ENCODE measurements at regions not wholly inside any gene's neighbourhood (a gene's known extent, or its start where the extent isn't known, plus 50 kb on each side); places are given as distances from the start of the nearest gene placed in this dataset.

DNA sequence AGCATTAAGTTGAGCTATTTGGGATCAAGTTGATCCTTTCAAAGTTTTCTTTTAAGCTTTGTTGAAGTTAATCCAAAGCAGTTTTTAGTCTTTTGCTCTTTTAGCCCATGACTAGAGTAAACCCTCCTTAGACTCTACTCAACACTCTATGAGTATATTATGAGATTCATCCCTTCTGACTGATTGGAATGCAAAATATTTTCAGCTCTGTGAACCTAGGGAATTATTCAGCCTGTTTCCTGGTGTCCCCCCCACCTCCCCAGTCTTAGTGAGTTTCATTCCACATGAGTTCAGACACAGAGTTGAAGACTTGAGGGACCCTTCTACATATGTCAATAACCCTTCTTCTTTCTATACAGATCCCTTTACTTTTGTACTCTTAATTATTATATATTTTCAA is 413.7 kb downstream of the RFPL4B start:
- no peak for DNase-seq (ENCODE audit: low read depth)
- TF ChIP-seq, protein P1, sequence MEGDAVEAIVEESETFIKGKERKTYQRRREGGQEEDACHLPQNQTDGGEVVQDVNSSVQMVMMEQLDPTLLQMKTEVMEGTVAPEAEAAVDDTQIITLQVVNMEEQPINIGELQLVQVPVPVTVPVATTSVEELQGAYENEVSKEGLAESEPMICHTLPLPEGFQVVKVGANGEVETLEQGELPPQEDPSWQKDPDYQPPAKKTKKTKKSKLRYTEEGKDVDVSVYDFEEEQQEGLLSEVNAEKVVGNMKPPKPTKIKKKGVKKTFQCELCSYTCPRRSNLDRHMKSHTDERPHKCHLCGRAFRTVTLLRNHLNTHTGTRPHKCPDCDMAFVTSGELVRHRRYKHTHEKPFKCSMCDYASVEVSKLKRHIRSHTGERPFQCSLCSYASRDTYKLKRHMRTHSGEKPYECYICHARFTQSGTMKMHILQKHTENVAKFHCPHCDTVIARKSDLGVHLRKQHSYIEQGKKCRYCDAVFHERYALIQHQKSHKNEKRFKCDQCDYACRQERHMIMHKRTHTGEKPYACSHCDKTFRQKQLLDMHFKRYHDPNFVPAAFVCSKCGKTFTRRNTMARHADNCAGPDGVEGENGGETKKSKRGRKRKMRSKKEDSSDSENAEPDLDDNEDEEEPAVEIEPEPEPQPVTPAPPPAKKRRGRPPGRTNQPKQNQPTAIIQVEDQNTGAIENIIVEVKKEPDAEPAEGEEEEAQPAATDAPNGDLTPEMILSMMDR (conservative IDR thresholded peaks at IDR 0.05; ENCODE audit: low read depth, low read length), result no peak
- H3K4me3 ChIP-seq (ENCODE audit: low read length), result no peak overlapping the region

DNA sequence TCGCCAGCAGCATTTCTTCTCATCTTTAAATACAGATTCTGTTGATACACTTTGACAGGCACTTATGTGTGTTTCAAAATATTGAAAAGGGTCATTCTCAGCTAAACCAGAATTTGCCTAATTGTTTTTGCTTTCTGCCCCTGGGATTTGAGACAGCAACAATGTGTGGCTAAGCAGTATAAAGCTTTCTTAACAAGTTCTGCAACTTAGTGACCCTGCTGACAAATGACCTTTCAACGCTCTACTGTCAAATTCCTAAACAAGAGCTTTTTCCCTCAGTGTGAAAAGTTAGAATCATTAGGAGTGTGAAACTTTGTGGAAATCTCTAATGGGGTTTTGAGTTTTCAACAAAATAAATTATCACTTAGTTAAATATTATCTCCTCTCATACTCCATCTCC is 414.6 kb downstream of the RFPL4B start:
- no peak overlapping the region for H3K4me3 ChIP-seq (ENCODE audit: low read length)
- DNase-seq (ENCODE audit: low read depth), result no peak
- TF ChIP-seq, protein P1 (conservative IDR thresholded peaks at IDR 0.05; ENCODE audit: low read depth, low read length), result no peak

DNA sequence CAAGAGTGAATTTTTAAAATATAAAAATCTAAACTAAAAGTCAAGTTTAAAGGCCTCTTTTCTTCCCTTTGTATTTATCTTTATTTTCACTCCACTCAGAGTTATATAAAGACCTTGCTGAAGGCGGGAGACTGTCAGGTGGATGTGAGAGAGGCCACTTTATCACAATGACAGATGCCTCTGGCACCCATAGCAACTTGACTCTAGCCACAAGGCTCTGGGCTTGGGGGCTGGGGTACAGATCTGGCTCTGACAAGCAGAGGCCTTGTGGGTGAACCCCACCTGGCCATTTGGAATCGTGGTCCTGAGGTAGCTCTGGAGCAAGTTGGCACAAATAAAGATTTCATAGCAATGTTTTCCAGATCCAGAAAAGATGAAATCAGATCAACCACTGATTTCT is 417.2 kb downstream of the RFPL4B start:
- TF ChIP-seq, protein P1 (conservative IDR thresholded peaks at IDR 0.05; ENCODE audit: low read depth, low read length), result no peak

DNA sequence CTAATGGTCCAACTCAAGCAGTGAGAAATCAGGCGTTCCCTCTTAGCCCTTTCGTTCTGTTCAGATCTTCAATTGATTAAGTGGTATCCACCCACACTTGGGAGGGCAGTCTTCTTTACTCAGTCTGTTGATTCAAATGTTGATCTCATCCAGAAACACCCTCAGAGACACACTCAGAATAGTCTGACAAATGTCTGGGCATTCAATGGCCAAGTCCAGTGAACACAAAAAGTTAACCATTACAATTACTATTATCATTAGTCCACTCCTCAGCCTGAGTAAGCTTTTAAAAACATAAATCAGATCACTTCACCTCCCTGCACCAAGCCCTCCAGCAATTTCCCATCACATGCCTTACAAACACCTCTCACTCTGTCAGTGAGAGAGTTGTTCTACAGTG is 423.2 kb downstream of the RFPL4B start:
- no peak overlapping the region for H3K4me3 ChIP-seq (ENCODE audit: low read length)
- TF ChIP-seq, protein P1 (conservative IDR thresholded peaks at IDR 0.05; ENCODE audit: low read depth, low read length), result no peak
- no peak for DNase-seq (ENCODE audit: low read depth)

More for the DNA sequence above, 417.2 kb downstream of the RFPL4B start:
- no peak overlapping the region for H3K4me3 ChIP-seq (ENCODE audit: low read length)
- DNase-seq (ENCODE audit: low read depth), result no peak

DNA sequence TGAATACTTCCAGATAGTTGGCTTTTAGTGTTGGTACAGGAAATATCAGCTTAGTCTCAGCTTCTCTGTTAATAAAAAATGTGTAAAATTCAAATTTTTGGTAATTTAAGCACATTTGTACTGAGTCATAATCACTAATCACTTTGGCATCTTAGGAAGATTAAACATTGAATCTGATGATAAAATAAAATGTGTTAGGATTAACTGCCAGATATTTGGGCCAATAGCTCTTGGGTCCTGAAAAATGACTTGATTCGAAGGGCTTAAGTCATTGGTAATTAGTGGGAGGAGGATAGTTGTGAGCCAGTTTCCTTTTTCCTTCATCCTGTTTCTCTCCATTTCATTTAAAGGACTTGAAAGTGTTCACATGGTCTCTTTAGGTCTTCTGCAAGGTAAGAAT is 426.1 kb downstream of the RFPL4B start:
- no peak overlapping the region for H3K4me3 ChIP-seq (ENCODE audit: low read length)
- peak; percentile 88 for DNase-seq (ENCODE audit: low read depth)
- TF ChIP-seq, protein P1 (conservative IDR thresholded peaks at IDR 0.05; ENCODE audit: low read depth, low read length), result no peak

DNA sequence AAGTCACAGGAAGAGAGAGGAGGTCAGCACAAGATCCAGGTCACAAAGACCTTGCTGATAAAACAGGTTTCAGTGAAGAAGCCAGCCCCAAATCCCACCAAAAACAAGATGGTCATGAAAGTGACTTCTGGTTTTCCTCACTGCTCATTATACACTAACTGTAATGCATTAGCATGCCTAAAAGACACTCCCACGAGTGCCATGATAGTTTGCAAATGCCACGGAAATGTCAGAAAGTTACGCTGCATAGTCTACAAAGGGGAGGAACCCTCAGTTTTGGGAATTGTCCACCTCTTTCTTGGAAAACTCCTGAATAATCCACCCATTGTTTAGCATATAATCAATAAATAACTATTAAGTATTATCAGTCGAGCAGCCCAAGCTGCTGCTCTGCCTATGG is 427.2 kb downstream of the RFPL4B start:
- TF ChIP-seq, protein P1 (conservative IDR thresholded peaks at IDR 0.05; ENCODE audit: low read depth, low read length), result no peak
- DNase-seq (ENCODE audit: low read depth), result no peak
- H3K4me3 ChIP-seq (ENCODE audit: low read length), result no peak overlapping the region

DNA sequence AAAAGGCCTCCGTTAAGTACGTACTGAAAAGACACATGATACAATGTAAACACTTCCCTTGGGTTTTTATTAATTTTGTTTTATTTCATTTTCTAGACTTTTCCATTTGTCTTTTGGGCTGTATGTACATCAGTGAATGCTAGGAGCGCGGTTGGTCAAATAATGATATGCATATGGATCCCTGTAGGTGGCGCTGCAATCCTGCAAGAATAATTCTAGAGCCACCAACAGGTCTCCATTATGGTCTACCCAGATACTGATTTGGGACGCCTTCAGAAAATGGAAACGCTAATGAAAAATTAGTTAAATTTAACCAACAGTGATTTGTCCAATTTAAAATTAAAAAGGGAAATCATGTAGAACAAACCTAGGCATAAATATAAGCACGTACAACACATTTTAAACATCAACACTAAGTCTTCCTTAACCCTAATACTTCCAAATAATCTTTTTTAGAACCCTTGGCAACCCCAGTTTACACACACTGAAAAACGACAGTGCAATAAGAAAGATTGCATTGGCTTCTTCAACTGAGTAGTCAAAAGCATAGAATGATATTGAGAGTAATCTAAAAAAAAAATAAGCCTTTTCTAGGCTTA is 433.5 kb downstream of the RFPL4B start:
- DNase-seq (ENCODE audit: low read depth), result peak; percentile 47
- H3K4me3 ChIP-seq (ENCODE audit: low read length), result no peak overlapping the region
- TF ChIP-seq, protein P1 (conservative IDR thresholded peaks at IDR 0.05; ENCODE audit: low read depth, low read length), result peak; percentile 69

Measured in retinal pigment epithelial cell (primary cell).